ENCODE measurements at regions not wholly inside any gene's neighbourhood (a gene's known extent, or its start where the extent isn't known, plus 50 kb on each side); places are given as distances from the start of the nearest gene placed in this dataset.

DNA sequence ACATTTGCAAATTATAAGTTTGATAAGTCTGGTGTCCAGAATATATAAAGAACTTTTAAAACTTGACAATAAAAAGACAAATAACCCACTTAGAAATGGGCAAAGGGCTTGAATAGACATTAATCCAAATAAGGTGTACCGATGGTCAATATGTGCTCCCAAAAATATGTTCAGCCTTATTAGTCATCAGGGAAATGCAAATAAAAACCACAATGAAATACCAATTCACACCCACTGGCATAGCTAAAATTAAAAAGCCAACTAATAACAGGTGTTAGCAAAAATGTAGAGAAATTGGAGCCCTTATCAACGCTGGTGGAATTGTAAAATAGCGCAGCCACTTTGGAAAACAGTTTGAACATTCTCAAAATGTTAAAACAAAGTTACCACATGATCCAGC, 79.0 kb upstream of the SCG2 start:
- Histone ChIP-seq H2BK120ac (replicated peaks; ENCODE audit: low read depth, low read length) (no peak overlapping the region), H3K4ac (replicated peaks; ENCODE audit: insufficient read length, low read depth, low read length) (no peak overlapping the region), H3K23ac (ENCODE audit: insufficient read length) (no peak overlapping the region), H4K8ac (ENCODE audit: extremely low read depth, insufficient read depth, low read length) (no peak overlapping the region), H3K23me2 (ENCODE audit: low read depth, low read length) (no peaks in the 10 kb centered on the region), H4K91ac (replicated peaks; ENCODE audit: insufficient read length, low read length) (no peak overlapping the region), H3K56ac (replicated peaks; ENCODE audit: insufficient read length, low read depth, low read length) (no peak overlapping the region), H3K79me2 (ENCODE audit: control insufficient read depth in 1 of 2, insufficient read depth in 2 of 2, low read length in 2 of 2) (no peaks in the 10 kb centered on the region), H3K36me3 (ENCODE audit: control insufficient read depth in 2 of 4, insufficient read depth in 4 of 4, low read length in 3 of 4) (no peaks in the 10 kb centered on the region), H3K4me1 (replicated peaks in 1 of 4; ENCODE audit: control insufficient read depth in 3 of 4, insufficient read depth in 4 of 4, low read length in 3 of 4) (no peaks in the 10 kb centered on the region), H3K27me3 (replicated peaks in 1 of 4; ENCODE audit: control insufficient read depth in 3 of 4, extremely low read depth in 1 of 4, insufficient read depth in 3 of 4, low read length in 3 of 4) (no peaks in the 10 kb centered on the region), H3K79me1 (ENCODE audit: low read depth, low read length) (no peaks in the 10 kb centered on the region), H2AK5ac (ENCODE audit: low read depth, low read length) (no peak overlapping the region), H2BK20ac (ENCODE audit: low read length) (no peak overlapping the region), H3K14ac (ENCODE audit: insufficient read length) (no peak overlapping the region), H3K27ac (ENCODE audit: low read depth, low read length) (no peak overlapping the region), H2BK15ac (ENCODE audit: low read length) (no peak overlapping the region), H3K4me2 (ENCODE audit: insufficient read depth in 1 of 2, low read depth in 2 of 2, low read length in 2 of 2) (no peak overlapping the region), H2AFZ (ENCODE audit: low read length) (no peak overlapping the region), H3K9ac (replicated peaks in 1 of 4; ENCODE audit: extremely low read depth in 1 of 4, low read depth in 3 of 4, low read length in 3 of 4) (no peak overlapping the region), H3K18ac (ENCODE audit: extremely low read depth, low read length) (no peak overlapping the region), H2BK12ac (ENCODE audit: low read depth, low read length) (no peak overlapping the region), H4K5ac (ENCODE audit: insufficient read length, low read depth, low read length) (no peak overlapping the region), H2BK5ac (ENCODE audit: low read depth, low read length) (no peak overlapping the region), H3K9me3 (ENCODE audit: insufficient read depth in 2 of 2, low read depth in 1 of 2, low read length in 1 of 2) (no peaks in the 10 kb centered on the region), H3K4me3 (ENCODE audit: extremely low read depth in 1 of 4, insufficient read depth in 2 of 4, low read depth in 3 of 4, low read length in 4 of 4) (no peak overlapping the region), H4K20me1 (replicated peaks in 1 of 2; ENCODE audit: control insufficient read depth in 1 of 2, insufficient read depth in 2 of 2, low read length in 2 of 2) (no peaks in the 10 kb centered on the region)
- DNase-seq (ENCODE audit: low read depth in 1 of 2, low spot score in 2 of 2) (no peak), FAIRE-seq (no peak)
- no peak for TF ChIP-seq POLR2A (IDR thresholded peaks at IDR 0.05; ENCODE audit: control extremely low read depth in 1 of 2, low read depth in 2 of 2, low read length in 2 of 2)
- ChIA-PET POLR2A (ENCODE audit: partially characterized antibody) (no interaction called here), CTCF (ENCODE audit: partially characterized antibody) (no interaction called here)
- WGBS, 2 experiments (ENCODE audit: extremely low coverage in 1 of 2, insufficient coverage in 1 of 2, insufficient read length in 1 of 2, insufficient replicate concordance in 2 of 2, low coverage in 1 of 2, low lambda C conversion rate in 2 of 2, missing lambda C conversion rate in 1 of 2): 70% methylated on average over 3 of the region's 3 CpGs; no CpG with 5 or more reads in 1 of the 2 experiments
